PC-9 (cell line): ENCODE measurements at regions not wholly inside any gene's neighbourhood (a gene's known extent, or its start where the extent isn't known, plus 50 kb on each side); places are given as distances from the start of the nearest gene placed in this dataset.

Experiments
- EZH2 ChIP-seq: fragments of 200-600 bp; sonication (generic); IDR thresholded peaks from 2 replicates; pipeline ENCODE4 v1.8.0; 2017; ENCODE audit warnings: antibody characterized with exemption, low read depth
- TF ChIP-seq, protein P1 (sequence below): fragments of 200-600 bp; sonication (generic); conservative IDR thresholded peaks from 2 replicates; pipeline ENCODE4 v1.6.1; 2017; ENCODE audit warnings: mixed run types, antibody characterized with exemption, mild to moderate bottlenecking, moderate library complexity

DNA sequence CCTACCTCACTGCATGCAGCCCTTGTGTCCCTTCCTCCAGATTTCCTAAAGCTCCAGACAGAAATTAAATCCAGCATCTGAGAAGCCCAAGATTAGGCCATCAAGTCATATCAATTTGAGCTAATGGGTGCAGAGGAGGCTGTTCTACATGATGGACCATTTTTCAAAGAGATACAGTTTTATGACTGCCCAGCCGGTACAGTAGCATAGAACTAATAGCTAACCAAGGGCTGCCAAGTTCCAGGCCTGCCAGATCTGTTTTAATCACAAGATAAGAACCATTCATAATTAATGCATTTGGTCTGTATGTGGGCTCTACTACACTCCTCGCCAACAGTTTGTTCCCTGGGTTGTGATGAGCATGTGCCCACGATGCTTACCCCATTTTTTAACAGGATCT, 64.9 kb downstream of the PABIR2 start:
- TF ChIP-seq, protein P1, sequence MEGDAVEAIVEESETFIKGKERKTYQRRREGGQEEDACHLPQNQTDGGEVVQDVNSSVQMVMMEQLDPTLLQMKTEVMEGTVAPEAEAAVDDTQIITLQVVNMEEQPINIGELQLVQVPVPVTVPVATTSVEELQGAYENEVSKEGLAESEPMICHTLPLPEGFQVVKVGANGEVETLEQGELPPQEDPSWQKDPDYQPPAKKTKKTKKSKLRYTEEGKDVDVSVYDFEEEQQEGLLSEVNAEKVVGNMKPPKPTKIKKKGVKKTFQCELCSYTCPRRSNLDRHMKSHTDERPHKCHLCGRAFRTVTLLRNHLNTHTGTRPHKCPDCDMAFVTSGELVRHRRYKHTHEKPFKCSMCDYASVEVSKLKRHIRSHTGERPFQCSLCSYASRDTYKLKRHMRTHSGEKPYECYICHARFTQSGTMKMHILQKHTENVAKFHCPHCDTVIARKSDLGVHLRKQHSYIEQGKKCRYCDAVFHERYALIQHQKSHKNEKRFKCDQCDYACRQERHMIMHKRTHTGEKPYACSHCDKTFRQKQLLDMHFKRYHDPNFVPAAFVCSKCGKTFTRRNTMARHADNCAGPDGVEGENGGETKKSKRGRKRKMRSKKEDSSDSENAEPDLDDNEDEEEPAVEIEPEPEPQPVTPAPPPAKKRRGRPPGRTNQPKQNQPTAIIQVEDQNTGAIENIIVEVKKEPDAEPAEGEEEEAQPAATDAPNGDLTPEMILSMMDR, result no peak
- no peak for TF ChIP-seq EZH2
